HG03354 (cell line): ENCODE measurements at regions not wholly inside any gene's neighbourhood (a gene's known extent, or its start where the extent isn't known, plus 50 kb on each side); places are given as distances from the start of the nearest gene placed in this dataset.

Experiments used
- ATAC-seq: cut with Tn5 transposase; IDR thresholded peaks from one replicate; pipeline ENCODE4 v1.9.1; 2021; ENCODE audit warnings: mild to moderate bottlenecking; ENCODE audit not compliant: unreplicated experiment, poor library complexity, severe bottlenecking

DNA sequence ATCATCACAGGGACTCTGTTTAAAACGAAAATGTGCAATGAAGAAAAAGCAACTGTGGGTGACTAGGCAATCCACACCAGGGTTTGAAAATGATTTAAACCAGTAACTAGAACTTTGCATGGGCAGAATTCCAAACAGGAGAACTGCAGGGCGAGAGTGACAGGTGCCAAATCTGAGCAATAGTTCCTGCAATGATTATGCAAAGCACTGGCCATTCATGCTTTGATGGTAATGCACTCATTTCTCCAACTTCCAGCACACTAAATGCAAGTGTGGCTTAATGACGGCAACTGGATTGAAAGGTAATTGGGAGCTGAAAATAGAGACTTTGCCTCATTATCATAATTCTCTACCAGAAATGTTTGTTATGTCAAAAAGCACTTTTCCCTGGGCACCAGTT, 140.5 kb upstream of the TMCC3 start:
- no peak for ATAC-seq

GRCh38 chr12:94790370-94790769, 140.0 kb upstream of the TMCC3 start:
- ATAC-seq: no peak

DNA sequence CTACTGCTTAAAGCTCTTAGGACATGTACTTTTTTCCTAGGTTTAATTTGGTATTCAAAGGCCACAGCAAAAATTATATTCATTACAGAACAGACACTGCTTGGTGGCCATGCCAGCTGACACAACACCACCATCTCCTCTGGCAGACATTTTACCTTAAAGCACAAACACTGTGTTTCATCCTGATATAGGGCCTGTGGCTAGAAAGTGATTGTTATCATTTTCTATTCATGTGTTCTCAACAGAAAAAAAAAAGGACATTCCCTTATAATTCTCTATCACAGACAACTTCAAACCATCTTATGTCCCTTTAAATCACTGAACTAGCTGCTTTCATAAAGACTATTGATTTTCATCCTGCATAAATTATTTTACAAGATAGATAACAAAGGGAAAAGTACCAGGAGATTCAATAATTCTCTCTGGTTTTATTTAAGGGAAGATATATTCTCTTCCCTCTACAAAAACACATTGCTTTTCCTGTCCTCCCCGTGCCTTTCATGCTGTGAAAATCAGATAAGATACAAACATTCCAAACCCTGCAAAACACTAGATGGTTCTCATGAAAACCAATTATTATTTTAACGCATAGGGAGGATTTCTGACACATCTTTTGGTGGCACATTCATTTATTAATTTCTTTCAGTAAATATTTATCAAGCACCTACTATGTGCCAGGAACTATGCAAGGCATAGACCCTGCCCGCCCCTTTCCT, 139.3 kb upstream of the TMCC3 start:
- ATAC-seq: no peak

GRCh38 chr12:94788298-94788697, 137.9 kb upstream of the TMCC3 start:
- no peak for ATAC-seq

- no peak for ATAC-seq
These were observed 136.5 kb upstream of the TMCC3 start for GRCh38 chr12:94786906-94787305.

GRCh38 chr12:94783862-94784261, 133.5 kb upstream of the TMCC3 start:
- ATAC-seq: no peak

- no peak for ATAC-seq
These were observed 133.0 kb upstream of the TMCC3 start for GRCh38 chr12:94783343-94783742.

GRCh38 chr12:94781835-94782234, 131.5 kb upstream of the TMCC3 start:
- no peak for ATAC-seq

DNA sequence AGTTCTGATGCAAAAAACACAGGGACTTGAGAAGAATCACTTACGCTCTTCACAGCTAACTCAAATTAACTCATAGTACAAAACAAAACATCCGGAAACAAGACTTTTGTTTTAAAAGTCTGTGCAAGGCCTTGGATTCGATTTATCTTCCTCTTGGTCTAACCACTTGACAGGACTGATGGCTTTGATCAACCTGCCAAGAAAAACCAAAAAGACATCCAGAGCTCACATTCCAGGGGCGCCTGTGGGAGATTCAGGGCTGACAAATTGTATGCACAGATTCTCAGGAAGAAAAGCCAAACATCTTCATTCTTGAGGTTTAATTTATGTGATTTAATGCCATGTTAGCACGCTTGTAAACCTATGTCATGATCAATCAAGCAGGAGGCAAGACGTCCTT, 129.1 kb upstream of the TMCC3 start:
- no peak for ATAC-seq

- ATAC-seq: no peak
These were observed 127.6 kb upstream of the TMCC3 start for GRCh38 chr12:94777936-94778335.

DNA sequence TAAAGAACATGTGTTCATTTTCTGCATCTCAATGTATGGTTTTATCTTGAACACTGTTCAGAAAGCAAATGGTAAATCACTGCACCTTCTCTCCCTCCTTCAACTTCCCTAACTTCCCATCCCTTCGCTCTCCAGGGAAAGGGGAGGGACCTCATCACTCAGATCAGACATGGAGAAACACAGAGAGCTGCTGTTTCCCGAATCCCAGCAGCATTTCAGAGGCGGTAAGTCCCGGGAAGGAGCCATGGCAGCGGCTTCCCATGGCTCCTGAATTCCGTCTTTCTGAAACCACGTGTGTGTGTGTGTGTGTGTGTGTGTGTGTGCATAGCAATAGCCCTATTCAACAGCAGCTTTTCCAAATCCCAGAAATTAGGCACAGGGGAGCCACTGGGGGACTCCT, 125.4 kb upstream of the TMCC3 start:
- ATAC-seq: no peak

DNA sequence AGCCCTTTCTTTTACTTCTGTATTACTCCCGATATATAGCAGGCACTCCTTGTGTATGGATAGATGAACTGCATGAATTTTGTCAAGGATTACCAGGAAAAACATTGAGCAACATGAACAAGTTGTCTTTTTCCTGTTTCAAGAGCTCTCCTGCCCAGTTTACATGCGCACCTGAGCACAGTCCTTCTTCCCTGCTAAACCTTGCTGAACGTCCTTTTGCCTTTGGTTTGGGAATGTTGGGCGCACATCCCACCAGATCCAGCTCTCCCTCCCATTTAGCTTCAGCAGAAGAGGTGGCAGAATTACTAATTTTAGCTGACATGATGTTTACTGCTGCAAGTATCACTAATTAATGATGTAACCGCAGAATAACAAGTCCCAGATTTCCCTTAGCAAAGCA, 121.4 kb upstream of the TMCC3 start:
- ATAC-seq: no peak

GRCh38 chr12:94771199-94771598, 120.8 kb upstream of the TMCC3 start:
- no peak for ATAC-seq

- ATAC-seq: no peak
These were observed 120.4 kb upstream of the TMCC3 start for GRCh38 chr12:94770791-94771190.

- no peak for ATAC-seq
These were observed 119.7 kb upstream of the TMCC3 start for GRCh38 chr12:94769776-94770759.

DNA sequence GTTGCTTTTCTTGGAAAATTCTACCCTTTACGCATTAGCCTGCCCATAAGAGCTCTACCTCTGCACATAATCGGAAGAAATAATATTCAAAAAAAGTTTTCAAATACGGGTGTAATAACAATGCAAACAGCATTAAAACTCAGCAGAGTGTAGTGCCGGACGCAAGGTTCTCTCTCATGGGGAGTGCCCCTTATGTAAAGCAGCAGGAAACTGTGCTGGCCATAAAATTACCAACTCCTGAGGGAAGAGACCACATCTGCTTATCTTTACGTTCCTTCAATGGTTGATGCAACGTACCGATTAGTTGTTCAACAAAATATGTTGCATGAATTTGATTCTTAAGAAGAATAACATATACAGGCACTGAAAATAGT, 118.7 kb upstream of the TMCC3 start:
- ATAC-seq: peak; percentile 94

DNA sequence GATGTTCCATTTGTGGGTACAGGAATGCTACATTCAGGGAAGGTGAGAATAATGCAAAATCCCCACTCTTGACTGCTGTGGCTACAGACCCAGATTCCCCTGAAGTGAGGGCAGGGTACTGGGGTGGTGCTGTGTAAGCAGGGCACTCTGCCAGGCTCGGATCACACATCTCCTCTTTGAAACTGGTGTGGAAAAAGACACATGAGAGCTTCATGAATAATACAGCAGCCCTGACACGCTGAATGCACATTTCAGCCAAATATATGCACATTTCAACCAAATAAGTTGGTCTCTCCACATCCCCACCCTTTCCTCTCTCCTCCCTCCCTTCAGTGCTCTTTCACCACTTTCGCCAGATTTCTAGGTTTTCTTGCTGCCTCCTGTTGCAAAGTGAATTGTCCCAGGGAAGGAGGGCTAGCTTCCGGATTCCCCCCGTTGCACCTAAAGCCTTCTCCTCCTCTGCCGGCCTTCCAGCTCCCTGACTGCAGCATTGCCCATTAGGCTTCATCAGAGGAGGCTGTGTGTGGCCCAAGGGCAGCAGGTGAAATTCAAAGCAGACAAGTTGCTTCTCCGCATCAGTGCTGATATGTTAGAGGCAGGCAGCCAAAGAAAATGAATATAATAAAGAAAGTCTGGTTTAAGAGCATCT, 118.2 kb upstream of the TMCC3 start:
- ATAC-seq: peak; percentile 63

DNA sequence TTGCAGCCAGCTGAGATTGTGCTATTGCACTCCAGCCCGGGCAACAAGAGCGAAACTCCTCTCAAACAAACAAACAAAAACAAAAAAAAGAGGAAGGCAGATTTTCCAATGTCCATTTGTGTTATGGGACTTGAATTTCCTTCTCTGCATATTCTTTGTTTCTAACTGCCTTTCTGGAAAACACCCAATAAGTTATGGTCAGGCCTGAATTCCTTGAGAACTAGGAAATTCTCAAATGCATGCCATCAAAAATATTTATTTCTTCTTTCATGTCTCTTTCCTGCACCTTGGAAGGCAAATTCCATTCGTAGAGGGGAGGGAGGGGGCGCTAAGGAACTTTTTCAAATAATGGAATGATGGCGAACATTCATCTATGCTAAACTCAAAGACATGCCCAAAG, 117.6 kb upstream of the TMCC3 start:
- ATAC-seq: no peak

- ATAC-seq: no peak
These were observed 116.0 kb upstream of the TMCC3 start for GRCh38 chr12:94766397-94766796.

DNA sequence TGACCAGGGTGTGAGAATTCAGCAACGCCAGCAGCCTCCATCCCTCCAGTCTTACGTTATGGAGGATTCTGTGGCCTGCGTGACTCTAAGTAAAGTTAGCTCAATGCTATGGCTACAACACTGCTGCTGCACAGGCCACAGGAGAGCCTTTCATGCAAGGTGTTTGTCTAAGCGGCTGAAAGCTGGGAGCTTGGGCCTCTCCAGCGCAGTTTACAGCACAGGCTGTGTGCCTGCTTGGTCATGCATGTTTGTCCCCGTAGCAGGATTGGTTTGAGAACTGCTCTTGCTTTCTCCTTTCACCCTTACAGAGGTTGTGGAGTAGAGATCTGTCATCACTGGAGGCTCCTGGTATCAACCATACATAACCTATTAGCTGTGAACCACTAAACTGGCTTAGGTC, 113.1 kb upstream of the TMCC3 start:
- no peak for ATAC-seq

GRCh38 chr12:94762943-94763342, 112.6 kb upstream of the TMCC3 start:
- ATAC-seq: peak; percentile 21
